NCI-H1436 treated with DMSO at 0.1 percent for 48 hours (cell line): ENCODE measurements at regions not wholly inside any gene's neighbourhood (a gene's known extent, or its start where the extent isn't known, plus 50 kb on each side); places are given as distances from the start of the nearest gene placed in this dataset.
"Not testable (repeated sequence)": the region's sequence is repeated elsewhere in the genome, so short reads cannot be mapped to it uniquely, and the experiment has no call there.

Experiments
- DNase-seq: peaks from one replicate; lab custom pipeline; 2025; lab: John Stamatoyannopoulos, UW

GRCh38 chr20:20793591-20793990, 81.1 kb upstream of the RALGAPA2 start:
- no peak for DNase-seq

- no peak for DNase-seq
These were observed 79.5 kb upstream of the RALGAPA2 start for GRCh38 chr20:20791664-20792568.

- DNase-seq: no peak
These were observed 75.9 kb upstream of the RALGAPA2 start for GRCh38 chr20:20788308-20788707.

DNA sequence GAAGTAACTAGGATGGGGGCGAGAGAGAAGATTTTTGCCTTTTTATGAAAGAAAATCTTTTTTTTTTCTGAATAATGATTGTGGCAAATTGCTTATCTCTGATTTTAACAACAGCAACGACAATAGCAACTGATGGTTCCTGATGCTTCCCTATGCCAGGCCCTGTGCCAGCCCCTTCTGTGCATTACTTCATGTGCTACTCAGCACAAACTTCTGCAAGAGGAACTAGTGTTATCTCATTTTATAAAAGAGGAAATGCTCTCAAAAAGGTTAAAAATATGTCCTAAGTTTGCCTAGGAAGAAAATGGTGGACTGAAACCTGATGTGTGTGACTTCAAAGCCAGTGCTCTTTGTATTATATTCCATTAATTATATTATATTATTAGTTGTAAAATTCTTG, 74.0 kb upstream of the RALGAPA2 start:
- DNase-seq: no peak

DNA sequence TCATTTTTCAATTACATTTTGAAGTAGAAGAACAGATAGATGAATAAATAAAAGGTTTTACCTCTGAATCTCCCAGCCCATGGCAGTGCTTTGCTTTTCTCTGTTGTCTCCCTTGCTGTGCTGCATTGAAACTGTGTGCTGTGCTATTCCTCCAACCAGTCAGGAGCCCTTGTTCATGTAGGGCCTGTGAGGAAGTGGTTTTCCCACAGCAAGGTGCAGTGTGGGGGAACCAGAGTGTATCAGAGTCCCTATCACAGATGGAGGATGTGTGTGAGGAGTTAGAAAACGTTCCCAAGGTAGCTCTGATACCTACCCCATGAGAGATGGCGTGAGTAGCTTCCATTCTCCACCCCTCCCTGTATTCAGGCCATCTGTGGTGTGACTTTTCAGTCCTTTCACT, 72.8 kb upstream of the RALGAPA2 start:
- DNase-seq: no peak

GRCh38 chr20:20784450-20784849, 72.0 kb upstream of the RALGAPA2 start:
- not testable (repeated sequence) for DNase-seq

GRCh38 chr20:20783450-20783849, 71.0 kb upstream of the RALGAPA2 start:
- no peak for DNase-seq

GRCh38 chr20:20782755-20783154, 70.3 kb upstream of the RALGAPA2 start:
- no peak for DNase-seq

GRCh38 chr20:20782231-20782630, 69.8 kb upstream of the RALGAPA2 start:
- no peak for DNase-seq

DNA sequence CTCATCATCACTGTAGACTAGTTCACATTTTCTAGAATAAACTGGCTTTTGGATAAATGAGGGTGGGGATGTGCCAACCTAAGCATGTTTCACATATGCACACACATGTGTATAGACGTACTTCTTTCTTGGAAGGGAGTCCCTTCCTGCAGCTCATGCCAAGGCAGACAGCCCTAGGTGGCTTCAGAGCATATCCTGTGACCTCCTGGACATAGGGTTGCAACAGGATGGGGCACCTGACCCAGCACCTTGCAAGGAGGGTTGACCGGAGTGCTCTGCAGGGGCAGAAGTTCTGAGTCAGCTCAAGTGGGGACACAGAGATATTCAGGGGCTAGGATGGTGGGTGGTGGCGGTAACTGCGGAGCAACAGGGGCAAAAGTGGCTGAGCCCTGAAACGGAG, 68.6 kb upstream of the RALGAPA2 start:
- no peak for DNase-seq

- no peak for DNase-seq
These were observed 67.8 kb upstream of the RALGAPA2 start for GRCh38 chr20:20780127-20780824.

DNA sequence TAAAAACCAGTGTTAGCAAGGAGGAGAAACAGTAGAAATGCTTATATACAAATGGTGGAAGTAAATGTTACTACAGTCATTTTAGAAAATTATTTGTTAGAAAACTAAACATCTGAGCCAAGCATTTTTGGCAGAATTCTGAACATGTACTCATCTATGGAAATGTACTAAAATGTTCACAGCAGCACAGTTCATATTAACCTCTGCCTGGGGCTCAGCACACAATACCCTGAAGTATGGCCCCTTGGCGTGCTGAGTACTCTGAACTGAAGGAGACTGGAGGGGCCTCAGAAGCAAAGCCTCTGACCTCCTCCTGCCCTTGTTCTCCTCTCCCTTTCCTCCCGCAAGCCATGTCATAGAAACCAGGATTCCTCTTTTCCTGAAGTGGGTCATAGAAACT, 66.2 kb upstream of the RALGAPA2 start:
- DNase-seq: no peak

- no peak for DNase-seq
These were observed 60.1 kb upstream of the RALGAPA2 start for GRCh38 chr20:20772497-20773085.

DNA sequence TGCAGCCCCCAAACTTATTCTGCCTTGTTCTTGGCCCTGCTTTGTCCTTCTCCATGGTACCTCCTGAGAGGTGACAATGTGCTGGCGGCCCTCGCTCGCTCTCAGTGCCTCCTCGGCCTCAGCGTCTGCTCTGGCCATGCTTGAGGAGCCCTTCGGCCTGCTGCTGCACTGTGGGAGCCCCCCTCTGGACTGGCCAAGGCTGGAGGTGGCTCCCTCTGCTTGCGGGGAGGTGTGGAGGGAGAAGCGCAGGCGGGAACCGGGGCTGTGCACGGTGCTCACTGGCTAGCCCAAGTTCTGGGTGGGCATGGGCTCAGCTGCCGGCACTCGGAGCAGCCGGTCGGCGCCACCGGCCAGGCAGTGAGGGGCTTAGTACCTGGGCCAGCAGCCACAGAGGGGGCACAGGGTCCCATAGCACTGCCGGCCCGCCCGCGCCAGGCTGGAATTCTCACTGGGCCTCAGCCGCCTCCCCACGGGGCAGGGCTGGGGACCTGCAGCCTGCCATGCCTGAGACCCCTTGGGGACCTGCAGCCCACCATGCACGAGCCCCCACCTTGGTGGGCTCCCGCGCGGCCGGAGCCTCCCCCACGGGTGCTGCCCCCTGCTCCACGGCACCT, 55.9 kb upstream of the RALGAPA2 start:
- DNase-seq: no peak

GRCh38 chr20:20765696-20766365, 53.4 kb upstream of the RALGAPA2 start:
- no peak for DNase-seq

DNA sequence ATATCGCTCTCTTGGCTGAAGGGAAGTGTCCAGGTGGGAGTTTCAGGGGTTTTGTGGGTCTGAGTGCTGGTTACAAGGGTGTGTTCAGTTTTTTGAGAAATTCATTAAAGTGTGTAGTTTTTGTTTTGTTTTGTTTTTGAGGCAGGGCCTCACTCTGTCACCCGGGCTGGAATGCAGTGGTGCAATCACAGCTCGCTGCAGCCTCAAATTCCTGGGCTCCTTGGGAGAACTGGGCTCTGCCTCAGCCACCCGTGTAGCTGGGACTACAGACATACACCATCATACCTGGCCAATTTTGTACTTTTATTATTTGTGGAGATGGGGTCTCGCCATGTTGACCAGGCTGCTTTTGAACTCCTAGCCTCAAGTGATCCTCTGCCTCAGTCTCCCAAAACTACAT, 51.2 kb upstream of the RALGAPA2 start:
- DNase-seq: no peak
